ENCODE measurements at regions not wholly inside any gene's neighbourhood (a gene's known extent, or its start where the extent isn't known, plus 50 kb on each side); places are given as distances from the start of the nearest gene placed in this dataset.

DNA sequence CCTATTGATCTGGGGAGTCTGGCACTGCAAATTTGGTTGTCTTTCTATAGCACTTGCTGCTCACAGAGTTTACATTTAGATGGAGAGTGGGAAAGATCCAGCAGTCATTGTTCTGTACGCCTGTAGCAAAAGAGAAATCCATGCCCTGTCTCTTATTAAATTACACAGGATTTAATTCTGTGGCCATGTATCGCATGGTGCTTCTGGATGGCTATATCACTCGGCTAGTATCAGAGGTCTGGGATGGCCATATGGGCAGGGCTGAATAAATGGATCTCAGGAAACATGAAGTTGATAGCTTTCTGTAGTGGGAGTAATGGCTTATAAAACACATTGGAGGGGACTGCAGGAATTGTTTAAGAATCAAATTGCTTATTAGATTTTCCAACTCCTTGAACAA is 325.8 kb upstream of the DPH6 start:
- no peak overlapping the region for H2BK120ac ChIP-seq (ENCODE audit: low read depth, low read length, poor library complexity, severe bottlenecking)
- H3K27ac ChIP-seq (ENCODE audit: insufficient read length, low read depth, low read length), result no peak overlapping the region
- no peak overlapping the region for H4K91ac ChIP-seq (ENCODE audit: insufficient read length, low read depth, low read length)
- no peak overlapping the region for H3K56ac ChIP-seq (ENCODE audit: insufficient read length, low read depth, low read length)
- no peak overlapping the region for H3K27ac Mint-ChIP-seq
- H3K9ac ChIP-seq (ENCODE audit: extremely low read depth, insufficient read length, low read length), result no peak overlapping the region
- no CpG with 5 or more reads among the region's 3 CpGs for WGBS (ENCODE audit: extremely low coverage, insufficient read length, low lambda C conversion rate)
- no peak overlapping the region for H3K23ac ChIP-seq (ENCODE audit: insufficient read length, low read depth, low read length)
- no peaks in the 10 kb centered on the region for H3K79me2 ChIP-seq (ENCODE audit: insufficient read depth, low read length)
- no peak overlapping the region for H3K4me2 ChIP-seq (ENCODE audit: insufficient read depth, insufficient read length, low read length)
- no peak overlapping the region for H2BK12ac ChIP-seq (ENCODE audit: insufficient read length, low read depth, low read length)
- no peaks in the 10 kb centered on the region for H3K23me2 ChIP-seq (ENCODE audit: insufficient read length, low read depth, low read length, poor library complexity, severe bottlenecking)
- H4K20me1 ChIP-seq (ENCODE audit: control insufficient read depth, insufficient read depth, insufficient read length), result no peaks in the 10 kb centered on the region
- no peak overlapping the region for H2BK20ac ChIP-seq (ENCODE audit: low read depth, low read length, poor library complexity, severe bottlenecking)
- H2BK5ac ChIP-seq (ENCODE audit: insufficient read length, low read length), result no peak overlapping the region
- no peak overlapping the region for H3K14ac ChIP-seq (ENCODE audit: insufficient read depth, low read length)
- H3K27me3 ChIP-seq (ENCODE audit: insufficient read depth, low read length), result no peaks in the 10 kb centered on the region
- H3K4ac ChIP-seq (ENCODE audit: low read depth, low read length), result no peak overlapping the region
- no peak overlapping the region for H3K18ac ChIP-seq (ENCODE audit: insufficient read length, low read depth, low read length)
- no peak overlapping the region for H3T11ph ChIP-seq (ENCODE audit: low read length)
- no peaks in the 10 kb centered on the region for H3K9me3 ChIP-seq (ENCODE audit: control insufficient read depth, low read depth, low read length)
- no peak for DNase-seq
- H2BK15ac ChIP-seq (ENCODE audit: low read depth, low read length), result no peak overlapping the region
- H3K27me3 Mint-ChIP-seq (ENCODE audit: low read depth), result no peaks in the 10 kb centered on the region
- H3K9me3 Mint-ChIP-seq, result no peaks in the 10 kb centered on the region
- no peaks in the 10 kb centered on the region; the same call in 1 of the 2 replicates for H3K4me1 ChIP-seq (ENCODE audit: insufficient read depth, low read length)
- no peak overlapping the region for H3K4me3 Mint-ChIP-seq
- H3K4me1 Mint-ChIP-seq, result peaks cover 20 to 28% of the 10 kb centered on the region in 2 experiments
- no peak overlapping the region for H4K8ac ChIP-seq (replicated peaks; ENCODE audit: insufficient read length, low read depth, low read length)
- no peak overlapping the region for H2AFZ ChIP-seq (ENCODE audit: low read length)
- TF ChIP-seq, protein P1, sequence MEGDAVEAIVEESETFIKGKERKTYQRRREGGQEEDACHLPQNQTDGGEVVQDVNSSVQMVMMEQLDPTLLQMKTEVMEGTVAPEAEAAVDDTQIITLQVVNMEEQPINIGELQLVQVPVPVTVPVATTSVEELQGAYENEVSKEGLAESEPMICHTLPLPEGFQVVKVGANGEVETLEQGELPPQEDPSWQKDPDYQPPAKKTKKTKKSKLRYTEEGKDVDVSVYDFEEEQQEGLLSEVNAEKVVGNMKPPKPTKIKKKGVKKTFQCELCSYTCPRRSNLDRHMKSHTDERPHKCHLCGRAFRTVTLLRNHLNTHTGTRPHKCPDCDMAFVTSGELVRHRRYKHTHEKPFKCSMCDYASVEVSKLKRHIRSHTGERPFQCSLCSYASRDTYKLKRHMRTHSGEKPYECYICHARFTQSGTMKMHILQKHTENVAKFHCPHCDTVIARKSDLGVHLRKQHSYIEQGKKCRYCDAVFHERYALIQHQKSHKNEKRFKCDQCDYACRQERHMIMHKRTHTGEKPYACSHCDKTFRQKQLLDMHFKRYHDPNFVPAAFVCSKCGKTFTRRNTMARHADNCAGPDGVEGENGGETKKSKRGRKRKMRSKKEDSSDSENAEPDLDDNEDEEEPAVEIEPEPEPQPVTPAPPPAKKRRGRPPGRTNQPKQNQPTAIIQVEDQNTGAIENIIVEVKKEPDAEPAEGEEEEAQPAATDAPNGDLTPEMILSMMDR (conservative IDR thresholded peaks at IDR 0.05), result no peak
- no peak overlapping the region for H2AK5ac ChIP-seq (ENCODE audit: insufficient read length, low read length)
- H3K36me3 Mint-ChIP-seq (ENCODE audit: insufficient read depth in 1 of 3, low read depth in 3 of 3), result no peaks in the 10 kb centered on the region
- H3K79me1 ChIP-seq (ENCODE audit: insufficient read depth, low read depth, low read length, poor library complexity, severe bottlenecking), result no peaks in the 10 kb centered on the region
- H4K5ac ChIP-seq (ENCODE audit: insufficient read length, low read depth, low read length), result no peak overlapping the region

All from H9 (cell line).